H54 (cell line): ENCODE measurements at regions not wholly inside any gene's neighbourhood (a gene's known extent, or its start where the extent isn't known, plus 50 kb on each side); places are given as distances from the start of the nearest gene placed in this dataset.

Experiments
- DNase-seq: peaks from one replicate; pipeline ENCODE4 v3.0.0; 2011; ENCODE audit warnings: low spot score, mixed read lengths; ENCODE audit not compliant: insufficient read length
- FAIRE-seq: peaks from 3 replicates; lab custom pipeline; 2011; peaks lifted over from hg19 to GRCh38; lab: Jason Lieb, UNC
- POLR2A ChIP-seq: IDR thresholded peaks from 2 replicates; pipeline ENCODE4 v1.6.1; 2011; ENCODE audit warnings: low read depth, mild to moderate bottlenecking, low read length

DNA sequence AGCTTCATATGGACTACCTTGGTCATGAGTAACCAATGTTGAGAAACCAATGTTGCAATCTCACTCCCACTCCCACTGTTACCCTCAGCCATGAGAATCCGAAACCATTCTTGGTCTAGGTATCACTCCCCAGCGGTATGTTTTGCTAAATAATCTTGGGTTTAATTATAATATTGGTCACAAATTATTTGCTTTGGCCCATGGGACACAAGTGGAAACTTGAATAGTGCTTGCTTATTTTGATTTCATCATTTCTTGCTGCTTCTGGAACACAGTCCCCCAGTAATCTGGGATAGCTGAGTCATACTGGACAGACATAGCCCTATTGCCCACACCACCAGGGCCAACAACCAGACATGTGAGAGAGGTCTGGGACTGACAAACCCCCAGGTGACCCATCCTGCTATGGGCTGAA, 171.6 kb upstream of the IPO5 start:
- no peak for FAIRE-seq
- DNase-seq: no peak
- TF ChIP-seq POLR2A: no peak

DNA sequence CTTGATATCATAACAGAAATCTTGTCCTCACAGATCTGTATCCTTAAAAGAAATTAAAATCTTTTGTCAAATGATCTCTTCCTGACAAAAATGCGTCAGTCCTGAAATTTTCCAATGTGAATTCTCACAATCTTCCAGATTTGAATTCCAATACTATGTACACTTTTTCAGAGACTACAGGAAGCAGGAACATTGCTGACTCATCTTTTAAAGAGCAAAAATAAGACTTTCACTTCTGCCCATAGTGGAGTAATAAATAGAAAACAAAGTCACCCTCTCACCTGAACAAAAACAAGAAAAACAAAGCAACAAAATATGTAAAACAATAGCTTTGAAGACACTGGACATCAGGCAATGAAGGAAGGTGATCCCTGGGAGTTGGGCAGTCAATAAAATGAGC, 167.0 kb upstream of the IPO5 start:
- no peak for DNase-seq
- TF ChIP-seq POLR2A: no peak
- FAIRE-seq: no peak

DNA sequence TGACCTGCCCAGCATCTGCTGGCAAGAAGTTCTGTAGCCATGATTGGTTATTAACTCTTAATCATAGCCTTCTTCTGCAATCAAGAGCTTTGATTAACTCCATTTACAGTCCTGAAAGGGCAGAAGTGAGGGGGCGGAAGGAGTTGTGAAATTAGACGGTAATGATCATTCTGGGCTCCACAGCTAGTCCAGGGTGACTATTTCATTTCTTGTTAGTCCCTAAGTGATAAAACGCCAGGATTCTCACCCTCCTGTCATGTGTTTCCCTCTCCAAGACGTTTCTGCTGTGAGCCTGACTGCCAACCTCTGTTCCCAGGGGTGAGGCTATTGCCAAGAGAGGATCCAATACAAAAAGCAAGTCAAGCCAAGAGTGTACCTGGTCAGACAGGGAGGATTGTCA, 155.9 kb upstream of the IPO5 start:
- no peak for DNase-seq
- FAIRE-seq: no peak
- TF ChIP-seq POLR2A: no peak

DNA sequence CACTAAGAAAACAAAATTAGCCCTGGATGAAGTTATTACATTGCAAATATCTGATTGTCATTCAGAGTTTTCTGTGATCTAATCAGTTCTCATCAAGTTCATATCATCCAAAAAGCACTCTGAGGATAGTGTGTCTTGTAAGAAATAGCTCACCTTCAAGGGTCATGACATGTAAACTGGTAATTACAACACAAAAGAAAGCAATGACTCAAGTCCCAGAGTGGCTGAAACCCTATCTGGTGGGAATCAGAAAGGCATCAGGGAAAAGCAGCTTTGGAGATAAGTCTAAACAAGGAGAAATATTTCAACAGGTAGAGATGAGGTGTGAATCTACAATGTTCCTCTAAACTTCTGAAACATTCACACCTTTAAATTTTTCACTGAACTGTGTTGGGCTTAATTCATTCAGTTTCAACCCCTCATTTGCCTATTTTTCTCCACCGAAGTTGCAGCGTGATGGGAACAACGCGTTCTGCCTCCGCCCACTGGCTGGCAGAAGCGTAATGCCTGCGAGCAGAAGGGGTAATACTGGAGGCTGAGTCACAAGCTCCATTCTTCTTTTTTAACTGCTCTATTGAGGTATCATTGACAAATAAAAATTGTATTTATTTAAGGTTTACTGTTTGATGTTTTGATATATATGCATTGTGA, 155.2 kb upstream of the IPO5 start:
- TF ChIP-seq POLR2A: no peak
- no peak for FAIRE-seq
- DNase-seq: no peak

DNA sequence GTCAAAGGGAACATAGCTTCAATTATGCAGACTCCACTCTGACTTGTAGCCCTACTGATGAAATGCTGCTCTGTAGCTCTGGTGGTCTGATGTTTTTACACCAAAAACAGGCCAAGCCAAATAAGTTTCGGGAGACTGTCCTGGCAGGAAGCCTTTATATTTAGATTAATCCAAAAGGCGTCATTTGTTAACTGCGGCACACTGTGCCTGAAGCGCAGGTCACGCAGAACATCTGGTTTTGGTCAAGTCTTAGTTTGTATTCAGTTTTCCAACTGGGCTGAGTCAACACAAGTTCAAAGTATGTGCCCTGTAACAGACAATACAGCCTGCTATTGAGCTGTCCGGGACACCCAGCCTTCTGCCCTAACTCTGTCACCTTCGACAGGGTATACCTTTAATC, 154.6 kb upstream of the IPO5 start:
- DNase-seq (no peak), FAIRE-seq (no peak)
- TF ChIP-seq POLR2A: no peak

DNA sequence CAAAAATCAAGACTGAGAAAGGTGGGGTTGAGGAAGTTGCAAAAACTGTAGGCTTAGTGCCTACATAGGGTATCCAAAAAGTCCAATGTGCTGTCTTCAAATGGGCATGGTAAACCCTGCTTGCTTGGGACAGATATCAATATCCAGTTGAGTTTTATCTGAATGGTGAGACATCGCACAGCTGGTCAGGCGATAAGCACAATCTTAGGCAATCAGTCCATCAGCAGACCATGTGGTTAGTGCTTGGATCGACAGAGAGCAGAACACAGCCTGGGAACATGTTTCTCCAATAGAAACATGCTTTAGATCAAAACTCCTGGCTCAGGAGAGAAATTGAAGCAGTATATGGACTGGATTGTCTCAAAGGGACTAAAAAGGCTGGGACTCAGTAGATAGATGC, 151.3 kb upstream of the IPO5 start:
- FAIRE-seq (no peak), DNase-seq (no peak)
- no peak for TF ChIP-seq POLR2A

DNA sequence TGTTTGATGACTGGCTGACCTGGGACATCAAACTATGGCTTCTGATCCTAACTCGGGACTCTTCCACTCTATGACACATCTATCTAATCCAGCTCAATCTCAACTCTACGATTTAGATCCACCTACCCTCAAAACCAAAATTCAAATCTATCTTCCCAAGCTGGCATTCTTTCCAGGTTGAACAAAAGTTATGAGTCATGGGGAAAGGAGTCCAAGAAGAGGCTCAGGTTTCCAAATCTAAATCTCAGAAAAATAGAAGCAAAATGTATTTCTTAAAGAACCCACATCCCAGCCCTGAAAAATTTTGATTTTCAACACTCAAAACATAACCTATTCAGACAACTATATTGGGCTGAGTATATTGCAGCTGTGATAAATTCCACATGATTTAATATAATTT, 143.9 kb upstream of the IPO5 start:
- FAIRE-seq (peak; percentile 41), DNase-seq (no peak)
- TF ChIP-seq POLR2A: no peak

DNA sequence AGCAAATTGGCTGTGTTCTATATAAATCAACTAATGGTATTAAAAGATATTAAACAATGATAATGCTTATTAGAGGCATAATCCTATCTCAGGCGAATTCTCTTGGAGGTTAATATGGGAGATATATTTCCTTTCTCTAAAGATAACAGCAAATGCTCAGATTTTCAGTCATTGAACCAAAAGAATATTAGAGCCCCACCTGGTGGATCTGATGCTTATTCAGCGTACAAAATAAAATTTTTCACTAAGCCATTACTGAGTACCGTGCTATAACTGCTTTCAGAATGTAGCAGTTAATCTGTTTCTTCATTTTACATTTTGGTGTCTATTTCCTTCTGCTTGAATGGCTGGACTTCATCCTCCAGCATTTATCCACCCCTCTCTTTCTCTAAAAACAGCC, 143.3 kb upstream of the IPO5 start:
- no peak for TF ChIP-seq POLR2A
- FAIRE-seq (peak; percentile 78), DNase-seq (no peak)

DNA sequence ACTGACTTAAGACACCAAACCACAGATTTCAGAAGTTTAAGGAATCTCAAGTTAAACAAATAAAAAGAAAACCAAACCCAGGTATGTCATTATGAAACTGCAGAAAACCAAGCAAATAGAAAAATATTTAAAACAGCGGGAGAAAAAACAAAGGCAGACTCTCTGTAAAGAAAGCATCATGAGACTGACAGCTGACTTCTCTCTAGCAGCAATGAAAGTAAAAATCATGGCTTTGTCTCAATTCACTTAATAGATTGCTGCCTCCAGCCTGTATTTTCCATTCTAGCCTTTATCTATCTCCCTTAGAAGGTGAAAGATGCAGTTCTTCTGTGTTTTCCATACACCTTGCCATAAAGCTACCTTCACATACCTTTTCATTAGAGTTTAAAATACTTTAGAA, 131.1 kb upstream of the IPO5 start:
- no peak for TF ChIP-seq POLR2A
- DNase-seq (no peak), FAIRE-seq (no peak)

DNA sequence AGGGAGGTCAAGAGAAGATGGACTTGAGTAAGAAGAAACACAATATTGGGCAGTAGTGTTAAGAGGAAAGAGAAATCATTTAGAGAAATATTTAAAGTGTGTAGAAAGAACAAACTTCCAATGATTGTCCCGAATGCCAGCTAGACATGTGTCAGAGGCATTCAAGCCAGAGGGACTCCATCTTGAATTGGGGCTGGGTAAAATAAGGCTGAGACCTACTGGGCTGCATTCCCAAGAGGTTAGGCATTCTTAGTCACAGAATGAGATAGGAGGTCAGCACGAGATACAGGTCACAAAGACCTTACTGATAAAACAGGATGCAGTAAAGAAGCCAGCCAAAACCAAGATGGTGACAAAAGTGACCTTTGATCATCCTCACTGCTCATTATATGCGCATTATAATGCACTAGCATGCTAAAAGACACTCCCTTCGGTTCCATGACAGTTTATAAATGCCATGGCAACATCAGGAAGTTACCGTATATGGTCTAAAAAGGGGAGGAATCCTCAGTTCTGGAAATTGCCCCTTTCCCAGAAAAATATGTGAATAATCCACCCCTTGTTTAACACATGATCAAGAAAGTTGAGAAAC, 127.0 kb upstream of the IPO5 start:
- FAIRE-seq: peak; percentile 61
- DNase-seq: no peak
- TF ChIP-seq POLR2A: no peak

DNA sequence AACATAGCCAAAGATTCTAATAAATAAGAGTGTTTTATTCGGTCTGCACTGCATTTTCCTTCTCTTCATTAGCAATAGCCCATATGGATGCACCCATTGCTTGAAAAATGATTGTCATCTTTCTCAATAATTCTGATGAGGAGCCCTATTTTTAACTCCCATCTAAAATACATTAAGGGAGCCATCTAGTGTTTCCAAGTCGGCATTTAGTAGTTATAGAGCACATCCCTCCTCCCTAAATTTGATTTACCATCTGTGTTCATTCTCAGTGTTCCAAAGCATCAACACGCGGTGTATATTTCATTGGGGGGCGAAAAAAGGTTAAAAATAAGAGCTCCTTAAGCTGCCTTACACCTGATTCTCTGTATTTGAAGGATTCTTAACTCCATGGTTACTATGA, 119.2 kb upstream of the IPO5 start:
- no peak for TF ChIP-seq POLR2A
- no peak for DNase-seq
- no peak for FAIRE-seq

DNA sequence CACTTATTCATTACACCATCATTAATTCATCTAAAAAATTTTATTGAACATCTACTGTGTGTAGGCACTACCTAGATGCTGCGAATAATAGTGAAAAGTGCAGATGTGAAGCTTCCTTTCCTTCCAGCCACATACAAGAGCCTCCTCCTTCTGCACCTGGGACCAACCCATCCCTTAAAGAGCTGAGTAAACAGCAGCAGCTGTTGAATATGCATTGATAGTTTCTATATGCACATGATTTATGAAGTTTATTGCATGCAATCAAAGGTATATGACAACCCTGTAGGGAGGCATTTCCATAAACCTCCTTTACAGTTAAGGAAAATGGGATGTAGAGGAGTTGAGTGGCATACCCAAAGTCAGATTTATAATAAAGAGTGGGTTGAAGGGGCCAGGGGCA, 110.3 kb upstream of the IPO5 start:
- DNase-seq: no peak
- no peak for FAIRE-seq
- TF ChIP-seq POLR2A: no peak

DNA sequence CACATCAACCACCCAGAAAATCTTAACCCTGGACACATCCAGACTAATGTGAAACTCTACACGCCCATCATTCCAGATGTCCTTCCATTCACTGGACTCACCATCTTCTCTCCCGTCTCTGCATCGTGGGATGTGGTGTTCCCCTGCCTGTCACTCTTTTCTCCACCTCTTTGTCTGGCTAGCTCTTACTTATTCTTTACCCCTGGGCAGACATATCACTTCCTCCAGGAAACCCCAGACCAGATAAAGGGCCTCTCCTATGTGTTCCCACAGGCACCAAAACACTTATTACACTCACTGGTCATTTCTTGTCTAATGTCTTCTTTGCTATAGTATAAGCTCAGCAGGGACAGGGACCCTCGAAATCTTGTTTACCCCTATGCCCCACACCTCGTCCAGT, 109.3 kb upstream of the IPO5 start:
- FAIRE-seq: no peak
- TF ChIP-seq POLR2A: no peak
- no peak for DNase-seq

DNA sequence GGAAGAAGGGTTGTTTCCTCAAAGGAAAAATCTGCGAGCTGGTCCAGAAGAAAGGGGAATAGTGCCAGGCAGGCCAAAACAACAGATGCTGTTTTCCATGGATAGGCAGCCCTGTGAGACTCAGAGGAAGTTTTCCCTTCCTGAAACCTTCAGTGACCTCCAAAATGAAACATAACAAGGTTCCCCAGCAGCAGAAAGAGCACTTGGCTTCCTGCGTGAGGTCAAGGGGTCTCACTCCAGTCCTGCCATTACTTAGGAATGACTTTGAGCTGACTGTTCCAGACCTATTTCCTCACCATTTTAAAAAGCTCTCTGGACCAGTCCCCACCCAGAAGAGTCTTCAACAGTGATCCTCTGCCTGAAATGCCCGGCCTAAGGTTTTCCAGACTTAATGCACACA, 104.6 kb upstream of the IPO5 start:
- no peak for DNase-seq
- FAIRE-seq: no peak
- no peak for TF ChIP-seq POLR2A

DNA sequence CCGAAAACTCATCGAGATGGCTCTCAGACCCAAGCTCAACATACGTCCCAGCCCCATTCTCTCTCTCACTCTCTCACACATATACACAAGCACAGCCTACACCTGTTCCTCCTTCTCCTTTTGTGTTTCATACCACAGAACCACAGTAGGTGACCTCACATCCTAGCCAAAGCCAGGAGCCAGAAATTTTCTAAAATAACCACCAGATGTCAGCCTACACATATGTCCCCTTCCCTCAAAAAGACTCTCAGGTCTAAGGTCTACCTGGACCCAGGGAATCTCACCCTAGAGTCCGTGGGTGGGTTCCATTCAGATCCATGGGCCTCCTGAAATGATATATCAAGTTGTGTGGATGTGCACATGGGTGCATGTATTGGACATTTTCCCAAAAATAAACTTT, 104.2 kb upstream of the IPO5 start:
- TF ChIP-seq POLR2A: no peak
- peak; percentile 38 for DNase-seq
- FAIRE-seq: peak; percentile 83
